ENCODE measurements at regions not wholly inside any gene's neighbourhood (a gene's known extent, or its start where the extent isn't known, plus 50 kb on each side); places are given as distances from the start of the nearest gene placed in this dataset.

GRCh38 chr4:27915822-27916221 is 1055.2 kb downstream of the STIM2 start:
- Histone ChIP-seq H3K79me2 (ENCODE audit: insufficient read depth) (no peaks in the 10 kb centered on the region), H3K4me2 (ENCODE audit: unreplicated experiment) (no peak overlapping the region), H2AFZ (no peak overlapping the region), H3K4me3 (no peak overlapping the region), H4K20me1 (ENCODE audit: insufficient read depth) (no peaks in the 10 kb centered on the region), H3K4me1 (ENCODE audit: insufficient read depth) (no peaks in the 10 kb centered on the region), H3K27me3 (replicated peaks; ENCODE audit: insufficient read depth) (no peaks in the 10 kb centered on the region), H3K36me3 (ENCODE audit: low read depth) (no peaks in the 10 kb centered on the region), H3F3A (ENCODE audit: insufficient read depth) (no peaks in the 10 kb centered on the region), H3K9ac (no peak overlapping the region), H3K27ac (no peak overlapping the region), H3K9me2 (ENCODE audit: insufficient read depth) (no peaks in the 10 kb centered on the region), H3K9me3 (ENCODE audit: low read depth) (no peaks in the 10 kb centered on the region)
- 30 to 36% methylated on average over 2 of the region's 2 CpGs for WGBS, 2 experiments (ENCODE audit: low coverage in 1 of 2, low lambda C conversion rate in 2 of 2, missing lambda C conversion rate in 2 of 2)
- in situ Hi-C loops (cut with MboI) = no loop called here
- no peak for TF ChIP-seq EZH2phosphoT487 (IDR thresholded peaks at IDR 0.05; ENCODE audit: insufficient read depth, low read depth)
- no peak for TF ChIP-seq EZH2 (IDR thresholded peaks at IDR 0.05; ENCODE audit: insufficient read depth, poor library complexity, severe bottlenecking)
- no peak for DNase-seq

- Histone ChIP-seq H3K9me3 (ENCODE audit: low read depth) (no peaks in the 10 kb centered on the region), H3K79me2 (ENCODE audit: insufficient read depth) (no peaks in the 10 kb centered on the region), H3F3A (ENCODE audit: insufficient read depth) (no peaks in the 10 kb centered on the region), H3K4me1 (ENCODE audit: insufficient read depth) (no peaks in the 10 kb centered on the region), H3K27me3 (replicated peaks; ENCODE audit: insufficient read depth) (no peaks in the 10 kb centered on the region), H2AFZ (no peak overlapping the region), H3K27ac (no peak overlapping the region), H3K9me2 (ENCODE audit: insufficient read depth) (no peaks in the 10 kb centered on the region), H4K20me1 (ENCODE audit: insufficient read depth) (no peaks in the 10 kb centered on the region), H3K36me3 (ENCODE audit: low read depth) (no peaks in the 10 kb centered on the region), H3K9ac (no peak overlapping the region), H3K4me2 (ENCODE audit: unreplicated experiment) (no peak overlapping the region), H3K4me3 (no peak overlapping the region)
- 18 to 19% methylated on average over 2 of the region's 2 CpGs for WGBS, 2 experiments (ENCODE audit: low coverage in 1 of 2, low lambda C conversion rate in 2 of 2, missing lambda C conversion rate in 2 of 2)
- in situ Hi-C loops (cut with MboI) = no loop called here
- no peak for DNase-seq
- TF ChIP-seq EZH2phosphoT487 (IDR thresholded peaks at IDR 0.05; ENCODE audit: insufficient read depth, low read depth) = no peak
- TF ChIP-seq EZH2 (IDR thresholded peaks at IDR 0.05; ENCODE audit: insufficient read depth, poor library complexity, severe bottlenecking) = no peak
Measured at GRCh38 chr4:27916452-27917184, 1056.0 kb downstream of the STIM2 start.

- Histone ChIP-seq H3K9me3 (ENCODE audit: low read depth) (no peaks in the 10 kb centered on the region), H3K4me3 (no peak overlapping the region), H3F3A (ENCODE audit: insufficient read depth) (no peaks in the 10 kb centered on the region), H4K20me1 (ENCODE audit: insufficient read depth) (no peaks in the 10 kb centered on the region), H2AFZ (no peak overlapping the region), H3K27me3 (replicated peaks; ENCODE audit: insufficient read depth) (no peaks in the 10 kb centered on the region), H3K27ac (no peak overlapping the region), H3K4me1 (ENCODE audit: insufficient read depth) (no peaks in the 10 kb centered on the region), H3K9me2 (ENCODE audit: insufficient read depth) (no peaks in the 10 kb centered on the region), H3K9ac (no peak overlapping the region), H3K4me2 (ENCODE audit: unreplicated experiment) (no peak overlapping the region), H3K79me2 (ENCODE audit: insufficient read depth) (no peaks in the 10 kb centered on the region), H3K36me3 (ENCODE audit: low read depth) (no peaks in the 10 kb centered on the region)
- DNase-seq = no peak
- in situ Hi-C loops (cut with MboI) = no loop called here
- WGBS, 2 experiments (ENCODE audit: low coverage in 1 of 2, low lambda C conversion rate in 2 of 2, missing lambda C conversion rate in 2 of 2) = 21 to 23% methylated on average over 2 of the region's 2 CpGs
- TF ChIP-seq EZH2phosphoT487 (IDR thresholded peaks at IDR 0.05; ENCODE audit: insufficient read depth, low read depth) = no peak
- no peak for TF ChIP-seq EZH2 (IDR thresholded peaks at IDR 0.05; ENCODE audit: insufficient read depth, poor library complexity, severe bottlenecking)
Measured at GRCh38 chr4:27917381-27917780, 1056.7 kb downstream of the STIM2 start.

GRCh38 chr4:27921231-27921630 is 1060.6 kb downstream of the STIM2 start:
- WGBS, 2 experiments (ENCODE audit: low coverage in 1 of 2, low lambda C conversion rate in 2 of 2, missing lambda C conversion rate in 2 of 2) = 29 to 31% methylated on average over 4 of the region's 4 CpGs
- H3K27me3 ChIP-seq (replicated peaks; ENCODE audit: insufficient read depth) = no peaks in the 10 kb centered on the region
- no peak overlapping the region for H3K9ac ChIP-seq
- H3K79me2 ChIP-seq (ENCODE audit: insufficient read depth) = no peaks in the 10 kb centered on the region
- in situ Hi-C loops (cut with MboI) = no loop called here
- no peak overlapping the region for H3K27ac ChIP-seq
- H3K4me3 ChIP-seq = no peak overlapping the region
- peak; percentile 2 for DNase-seq
- no peaks in the 10 kb centered on the region for H4K20me1 ChIP-seq (ENCODE audit: insufficient read depth)
- H3K9me2 ChIP-seq (ENCODE audit: insufficient read depth) = no peaks in the 10 kb centered on the region
- no peaks in the 10 kb centered on the region for H3K36me3 ChIP-seq (ENCODE audit: low read depth)
- H3F3A ChIP-seq (ENCODE audit: insufficient read depth) = no peaks in the 10 kb centered on the region
- TF ChIP-seq EZH2phosphoT487 (IDR thresholded peaks at IDR 0.05; ENCODE audit: insufficient read depth, low read depth) (no peak), EZH2 (IDR thresholded peaks at IDR 0.05; ENCODE audit: insufficient read depth, poor library complexity, severe bottlenecking) (no peak)
- no peaks in the 10 kb centered on the region for H3K9me3 ChIP-seq (ENCODE audit: low read depth)
- no peak overlapping the region for H2AFZ ChIP-seq
- H3K4me1 ChIP-seq (ENCODE audit: insufficient read depth) = no peaks in the 10 kb centered on the region
- H3K4me2 ChIP-seq (ENCODE audit: unreplicated experiment) = no peak overlapping the region
